Dedifferentiated amniotic fluid mesenchymal stem cell (primary cell): ENCODE measurements at regions not wholly inside any gene's neighbourhood (a gene's known extent, or its start where the extent isn't known, plus 50 kb on each side); places are given as distances from the start of the nearest gene placed in this dataset.

Source experiments
- DNase-seq: peaks from one replicate; pipeline ENCODE4 v3.0.0-alpha.2; 2016; ENCODE audit errors: extremely low spot score

- no peak for DNase-seq
Observed at GRCh38 chr21:14869984-14870852, 194.6 kb downstream of the NRIP1 start.

GRCh38 chr21:14866859-14867765 lies 197.7 kb downstream of the NRIP1 start:
- no peak for DNase-seq

DNA sequence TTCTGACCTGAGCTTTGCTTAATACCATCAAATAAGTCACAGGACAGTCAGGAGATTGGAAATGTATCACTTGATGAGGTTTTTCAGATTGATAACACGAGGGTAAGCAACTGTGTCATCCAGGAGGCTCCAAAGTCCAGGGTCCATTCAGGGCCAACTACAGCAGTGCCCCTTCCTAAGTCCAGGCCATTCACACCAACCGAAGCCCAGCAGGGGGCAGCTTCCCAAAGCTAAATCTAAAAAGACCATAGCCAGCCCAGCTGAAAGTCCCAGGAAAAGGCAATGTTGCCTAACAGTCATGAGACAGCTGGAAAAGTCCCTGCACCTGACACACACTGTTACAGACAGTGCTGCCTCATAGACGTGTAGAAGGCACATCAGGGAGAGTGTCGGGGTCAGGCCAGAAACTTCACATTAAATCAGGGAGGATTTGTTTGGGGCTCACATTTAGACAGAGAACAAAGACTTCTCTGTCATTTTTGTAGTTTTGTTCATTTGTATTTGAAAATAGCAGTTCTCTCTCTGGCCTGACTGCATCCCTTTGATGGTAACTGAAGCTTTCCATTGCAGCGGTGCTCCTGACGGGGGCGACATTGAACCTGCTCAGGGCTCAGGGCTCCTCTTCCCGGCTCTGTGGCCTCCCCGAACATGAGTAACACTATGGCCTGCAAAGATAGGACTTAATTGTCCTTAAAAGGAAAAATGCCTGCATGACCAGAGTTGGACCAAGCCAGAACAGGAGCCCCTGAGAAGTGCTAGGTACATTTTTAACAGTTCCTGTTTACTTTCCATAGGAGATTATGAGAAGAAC lies 200.4 kb downstream of the NRIP1 start:
- DNase-seq: peak; percentile 34

DNA sequence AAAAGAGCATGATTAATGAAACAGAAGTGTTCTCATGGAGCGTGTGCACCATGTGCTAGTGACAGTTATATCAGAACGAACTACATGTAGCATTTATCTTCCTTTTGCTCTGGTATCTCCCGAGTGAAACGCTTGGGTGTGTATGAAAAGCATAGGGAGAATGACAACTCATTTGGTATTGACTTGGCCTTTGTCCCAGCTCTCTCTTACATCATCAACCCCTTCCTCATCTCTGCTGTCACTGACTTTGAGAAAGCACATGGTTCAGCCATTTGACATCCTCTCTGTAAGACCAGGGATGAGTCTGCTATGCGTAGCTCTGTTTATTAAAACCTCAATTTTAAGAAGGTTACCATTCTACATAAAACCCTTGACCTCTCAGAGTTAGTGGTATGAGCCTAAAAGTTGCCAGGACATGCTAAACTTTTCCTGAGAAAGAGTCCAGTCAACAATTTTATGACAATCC lies 201.0 kb downstream of the NRIP1 start:
- no peak for DNase-seq

DNA sequence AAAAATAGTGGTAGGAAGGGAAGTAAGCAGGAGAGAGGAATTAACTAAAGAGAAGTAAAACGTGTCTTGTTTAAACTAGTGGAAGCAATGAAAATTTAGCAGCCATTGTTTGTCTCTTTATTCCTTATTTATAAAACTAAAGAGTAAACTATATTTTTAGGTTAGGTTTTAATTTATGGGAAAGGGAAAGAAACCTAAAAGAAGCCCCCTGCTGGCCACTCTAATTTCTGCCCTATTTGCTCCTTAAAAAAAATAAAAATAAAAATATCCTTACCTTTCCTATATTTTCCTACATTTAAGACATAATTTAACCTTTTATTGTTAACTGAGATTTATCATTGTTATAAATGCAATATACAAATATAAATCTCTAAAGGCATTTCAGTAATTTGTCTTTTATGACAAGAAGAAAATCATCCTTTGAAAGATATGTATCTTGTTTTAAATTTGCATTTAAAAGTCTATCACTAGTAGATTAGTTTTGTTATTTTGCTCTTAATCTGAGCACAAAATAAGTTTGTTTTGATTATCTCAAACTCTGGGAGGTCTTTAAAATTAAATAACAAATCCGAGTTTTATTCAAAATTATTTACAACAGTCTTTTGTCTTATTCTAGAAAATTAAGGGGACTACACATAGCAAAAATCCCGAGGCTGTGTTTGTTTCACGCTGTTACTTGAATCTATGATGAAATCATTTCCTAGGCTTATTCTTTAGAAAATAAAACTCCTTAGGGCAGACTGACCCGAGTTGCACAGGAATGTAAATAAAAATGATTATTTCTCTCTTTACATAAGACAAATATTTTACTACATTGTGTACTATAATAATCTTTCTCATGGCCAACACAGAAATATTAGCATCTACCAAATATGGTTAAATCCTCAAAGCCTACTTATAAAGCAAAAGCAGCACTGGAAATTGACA lies 201.7 kb downstream of the NRIP1 start:
- peak; percentile 49 for DNase-seq

DNA sequence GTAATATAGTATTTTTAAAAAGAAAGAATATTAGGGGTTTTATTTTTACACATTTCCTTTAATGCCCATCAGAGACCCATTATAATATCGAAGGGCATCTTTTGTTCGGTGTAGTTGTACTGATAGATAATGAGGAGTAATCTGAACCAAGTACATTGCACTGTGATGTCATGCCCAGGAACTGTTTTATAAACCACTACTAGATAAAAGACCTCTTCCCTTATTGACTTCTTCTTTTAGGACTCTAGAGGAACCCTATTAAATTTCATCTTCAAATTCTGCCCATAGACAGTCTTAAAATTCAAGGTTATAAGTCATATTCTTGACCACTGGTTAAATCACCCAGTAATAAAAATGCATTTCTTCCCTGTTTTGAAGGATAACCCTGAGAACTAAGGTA lies 206.5 kb downstream of the NRIP1 start:
- DNase-seq: no peak

DNA sequence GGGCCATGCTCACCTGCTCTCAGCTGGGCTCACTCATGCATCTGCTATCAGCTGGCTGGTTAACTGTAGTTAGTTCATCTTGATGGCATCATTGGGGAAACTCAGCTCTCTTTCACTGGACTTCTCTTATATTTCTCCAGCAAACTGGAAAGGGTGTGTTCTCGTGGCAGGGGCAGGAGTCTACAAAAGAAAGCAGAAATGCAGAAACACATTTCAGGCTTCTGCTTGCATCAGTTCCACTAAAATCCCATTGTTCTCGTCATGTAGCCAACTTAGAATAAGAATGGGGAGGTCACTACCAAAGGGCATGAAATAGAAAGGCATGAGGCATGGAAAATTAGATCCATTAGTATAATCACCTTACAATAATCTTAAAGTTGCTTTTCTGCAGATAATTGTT lies 207.3 kb downstream of the NRIP1 start:
- DNase-seq: no peak

GRCh38 chr21:14850394-14850793 lies 214.4 kb downstream of the NRIP1 start:
- DNase-seq: peak; percentile 47

DNA sequence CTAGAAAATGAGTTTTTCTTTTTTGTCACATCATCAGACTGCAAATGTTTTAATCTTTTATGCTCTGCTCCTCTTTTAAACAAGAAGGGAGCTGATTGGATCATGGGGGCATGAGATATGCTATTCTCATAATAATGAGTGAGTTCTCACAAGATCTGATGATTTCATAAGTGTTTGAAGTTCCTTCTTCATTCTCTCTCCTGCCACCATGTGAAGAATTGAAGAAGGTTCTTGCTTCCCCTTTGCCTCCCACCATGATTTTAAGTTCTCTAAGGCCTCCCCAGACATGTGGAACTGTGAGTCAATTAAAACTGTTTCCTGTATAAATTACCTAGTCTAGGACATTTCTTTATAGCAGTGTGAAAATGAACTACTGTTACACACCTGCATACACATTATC lies 218.2 kb downstream of the NRIP1 start:
- no peak for DNase-seq

- no peak for DNase-seq
Observed at GRCh38 chr21:14844001-14844400, 220.8 kb downstream of the NRIP1 start.

DNA sequence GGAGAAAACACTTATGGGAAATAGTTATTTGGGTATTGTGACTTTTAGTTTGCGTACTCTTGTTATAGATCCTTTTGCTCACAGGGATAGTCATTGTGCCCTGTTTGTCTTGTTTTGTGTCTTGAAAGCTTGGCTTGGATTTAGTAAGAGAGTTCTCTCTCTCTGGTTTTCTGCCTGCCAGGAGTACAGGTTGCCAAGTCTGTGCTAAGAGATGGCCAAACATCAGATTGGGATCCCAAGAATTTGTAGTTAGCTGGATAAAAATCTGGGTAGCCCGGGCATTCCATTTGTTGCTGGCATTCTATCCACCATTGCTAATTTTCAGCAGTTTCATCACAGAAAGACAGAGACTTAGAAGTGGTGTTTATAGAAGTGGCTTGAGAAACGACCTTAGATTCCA lies 222.2 kb downstream of the NRIP1 start:
- DNase-seq: no peak

- DNase-seq: no peak
Observed at GRCh38 chr21:14841511-14842472, 223.0 kb downstream of the NRIP1 start.

- no peak for DNase-seq
Observed at GRCh38 chr21:14838400-14838799, 226.4 kb downstream of the NRIP1 start.

GRCh38 chr21:14836950-14837349 lies 227.8 kb downstream of the NRIP1 start:
- peak; percentile 39 for DNase-seq

GRCh38 chr21:14833666-14834351 lies 231.0 kb downstream of the NRIP1 start:
- DNase-seq: no peak

GRCh38 chr21:14833241-14833640 lies 231.6 kb downstream of the NRIP1 start:
- DNase-seq: no peak

- no peak for DNase-seq
Observed at GRCh38 chr21:14830307-14830706, 234.5 kb downstream of the NRIP1 start.

DNA sequence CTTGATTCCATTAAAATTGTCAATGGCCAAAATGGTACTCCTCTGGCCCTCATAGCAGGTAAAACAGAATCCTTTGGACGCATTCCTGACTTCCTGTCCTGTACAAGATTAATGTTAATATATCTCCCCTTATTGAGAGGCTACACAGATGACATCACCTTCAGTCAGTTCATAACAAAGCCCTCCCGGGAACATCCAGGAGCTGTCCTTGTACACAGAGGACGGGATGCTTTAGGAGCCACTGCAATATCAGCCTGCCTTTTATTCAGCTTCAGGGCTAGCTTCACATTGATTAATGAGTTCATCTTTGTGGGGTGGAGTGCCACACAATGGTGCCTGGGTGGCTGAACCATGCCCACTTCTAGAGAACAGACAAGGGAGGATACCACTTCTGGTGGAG lies 235.1 kb downstream of the NRIP1 start:
- DNase-seq: no peak

- no peak for DNase-seq
Observed at GRCh38 chr21:14827468-14827867, 237.3 kb downstream of the NRIP1 start.
